Progenitor cell of endocrine pancreas (in vitro differentiated cells): ENCODE measurements at regions not wholly inside any gene's neighbourhood (a gene's known extent, or its start where the extent isn't known, plus 50 kb on each side); places are given as distances from the start of the nearest gene placed in this dataset.
"Not testable (repeated sequence)": the region's sequence is repeated elsewhere in the genome, so short reads cannot be mapped to it uniquely, and the experiment has no call there.

ENCODE experiments used
- DNase-seq: peaks from one replicate; pipeline ENCODE4 v3.0.0; 2021; ENCODE audit warnings: low spot score; ENCODE audit not compliant: unreplicated experiment
- H3K27ac Mint-ChIP-seq: 2 replicates; pipeline ENCODE4 v1.8.0; 2021; ENCODE audit warnings: mild to moderate bottlenecking, moderate library complexity, mixed read lengths
- H3K27me3 Mint-ChIP-seq: 2 replicates; pipeline ENCODE4 v1.8.0; 2021; ENCODE audit warnings: mixed read lengths
- H3K36me3 Mint-ChIP-seq: 2 replicates; pipeline ENCODE4 v1.8.0; 2022; ENCODE audit warnings: mixed read lengths; ENCODE audit not compliant: insufficient read depth
- H3K4me1 Mint-ChIP-seq: 2 replicates; pipeline ENCODE4 v1.8.0; 2021; ENCODE audit warnings: low read depth, mixed read lengths
- H3K4me3 Mint-ChIP-seq: 2 replicates; pipeline ENCODE4 v1.8.0; 2021; ENCODE audit warnings: low read depth, mild to moderate bottlenecking, moderate library complexity, mixed read lengths
- H3K9me3 Mint-ChIP-seq: 2 replicates; pipeline ENCODE4 v1.8.0; 2021; ENCODE audit warnings: low read depth, mixed read lengths
- TF ChIP-seq, protein P1 (sequence below): fragments of 200-600 bp; sonication (generic); IDR thresholded peaks from one replicate; pipeline ENCODE4 v1.5.0; 2021; ENCODE audit warnings: antibody characterized with exemption, mild to moderate bottlenecking; ENCODE audit not compliant: unreplicated experiment

DNA sequence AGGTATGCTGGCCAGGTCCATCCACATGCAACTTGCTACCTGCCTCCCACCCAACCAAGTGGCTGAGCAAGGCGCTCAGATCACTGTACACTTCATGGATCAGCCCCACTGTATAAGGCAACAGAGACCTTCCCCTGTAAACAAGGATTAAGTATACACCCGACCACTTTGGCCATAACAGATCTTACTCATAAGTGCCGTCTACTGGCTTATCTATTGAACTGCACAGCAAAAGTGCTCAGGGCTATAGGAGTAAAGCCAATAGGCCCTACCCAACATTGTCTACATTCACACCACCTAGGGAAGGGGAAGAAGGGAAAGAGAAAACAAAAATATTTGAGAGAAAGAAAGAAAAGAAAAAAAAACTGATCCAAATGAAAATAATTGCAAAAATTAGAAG is 663.9 kb upstream of the LRRTM1 start:
- no peak overlapping the region for H3K4me3 Mint-ChIP-seq
- peaks cover 2% of the 10 kb centered on the region for H3K36me3 Mint-ChIP-seq
- H3K27me3 Mint-ChIP-seq = no peaks in the 10 kb centered on the region
- H3K4me1 Mint-ChIP-seq = no peaks in the 10 kb centered on the region
- peaks cover 28% of the 10 kb centered on the region for H3K9me3 Mint-ChIP-seq
- no peak for DNase-seq
- TF ChIP-seq, protein P1, sequence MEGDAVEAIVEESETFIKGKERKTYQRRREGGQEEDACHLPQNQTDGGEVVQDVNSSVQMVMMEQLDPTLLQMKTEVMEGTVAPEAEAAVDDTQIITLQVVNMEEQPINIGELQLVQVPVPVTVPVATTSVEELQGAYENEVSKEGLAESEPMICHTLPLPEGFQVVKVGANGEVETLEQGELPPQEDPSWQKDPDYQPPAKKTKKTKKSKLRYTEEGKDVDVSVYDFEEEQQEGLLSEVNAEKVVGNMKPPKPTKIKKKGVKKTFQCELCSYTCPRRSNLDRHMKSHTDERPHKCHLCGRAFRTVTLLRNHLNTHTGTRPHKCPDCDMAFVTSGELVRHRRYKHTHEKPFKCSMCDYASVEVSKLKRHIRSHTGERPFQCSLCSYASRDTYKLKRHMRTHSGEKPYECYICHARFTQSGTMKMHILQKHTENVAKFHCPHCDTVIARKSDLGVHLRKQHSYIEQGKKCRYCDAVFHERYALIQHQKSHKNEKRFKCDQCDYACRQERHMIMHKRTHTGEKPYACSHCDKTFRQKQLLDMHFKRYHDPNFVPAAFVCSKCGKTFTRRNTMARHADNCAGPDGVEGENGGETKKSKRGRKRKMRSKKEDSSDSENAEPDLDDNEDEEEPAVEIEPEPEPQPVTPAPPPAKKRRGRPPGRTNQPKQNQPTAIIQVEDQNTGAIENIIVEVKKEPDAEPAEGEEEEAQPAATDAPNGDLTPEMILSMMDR = no peak
- no peak overlapping the region for H3K27ac Mint-ChIP-seq

DNA sequence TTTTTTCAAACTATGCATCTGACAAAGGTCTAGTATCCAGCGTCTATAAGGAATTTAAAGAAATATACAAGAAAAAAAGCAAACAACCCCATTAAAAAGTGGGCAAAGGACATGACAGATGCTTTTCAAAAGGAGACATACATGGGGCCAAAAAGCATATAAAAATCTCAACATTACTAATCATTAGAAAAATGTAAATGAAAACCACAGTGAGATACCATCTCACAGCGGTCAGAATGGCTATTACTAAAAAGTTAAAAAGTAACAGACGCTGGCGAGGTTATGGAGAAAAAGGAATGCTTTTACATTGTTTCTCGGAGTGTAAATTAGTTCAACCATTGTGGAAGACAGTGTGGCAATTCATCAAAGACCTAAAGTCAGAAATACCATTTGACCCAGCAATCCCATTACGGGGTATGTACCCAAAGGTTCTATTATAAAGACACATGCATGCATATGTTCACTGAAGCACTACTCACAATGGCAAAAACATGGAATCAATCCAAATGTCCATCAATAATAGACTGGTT is 643.1 kb upstream of the LRRTM1 start:
- no peak overlapping the region for H3K4me3 Mint-ChIP-seq
- H3K4me1 Mint-ChIP-seq = peaks cover 2% of the 10 kb centered on the region
- TF ChIP-seq, protein P1 = no peak
- no peak overlapping the region for H3K27ac Mint-ChIP-seq
- no peaks in the 10 kb centered on the region for H3K9me3 Mint-ChIP-seq
- H3K27me3 Mint-ChIP-seq = no peaks in the 10 kb centered on the region
- no peaks in the 10 kb centered on the region for H3K36me3 Mint-ChIP-seq
- no peak for DNase-seq

DNA sequence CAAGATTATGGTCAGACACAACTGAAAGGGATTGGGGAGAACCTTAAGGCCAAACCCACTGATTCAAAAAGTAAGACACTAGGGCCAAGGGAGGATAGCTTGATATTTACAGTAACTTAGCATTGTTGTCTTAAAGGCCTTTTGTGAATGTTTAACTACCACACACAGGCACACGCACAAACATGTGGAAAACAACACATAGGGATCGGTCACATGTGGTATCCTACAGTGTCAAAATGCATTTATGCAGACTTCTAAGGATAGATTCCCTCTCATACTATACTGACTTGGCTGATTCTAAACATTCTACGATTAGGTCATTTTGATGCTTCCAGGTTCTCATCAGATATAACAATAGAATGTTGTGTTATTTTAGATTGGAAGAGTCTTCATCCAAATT is 638.9 kb upstream of the LRRTM1 start:
- H3K27me3 Mint-ChIP-seq = no peaks in the 10 kb centered on the region
- peaks cover 2% of the 10 kb centered on the region for H3K4me1 Mint-ChIP-seq
- TF ChIP-seq, protein P1 = no peak
- H3K9me3 Mint-ChIP-seq = no peaks in the 10 kb centered on the region
- no peaks in the 10 kb centered on the region for H3K36me3 Mint-ChIP-seq
- no peak for DNase-seq
- no peak overlapping the region for H3K4me3 Mint-ChIP-seq
- H3K27ac Mint-ChIP-seq = no peak overlapping the region

DNA sequence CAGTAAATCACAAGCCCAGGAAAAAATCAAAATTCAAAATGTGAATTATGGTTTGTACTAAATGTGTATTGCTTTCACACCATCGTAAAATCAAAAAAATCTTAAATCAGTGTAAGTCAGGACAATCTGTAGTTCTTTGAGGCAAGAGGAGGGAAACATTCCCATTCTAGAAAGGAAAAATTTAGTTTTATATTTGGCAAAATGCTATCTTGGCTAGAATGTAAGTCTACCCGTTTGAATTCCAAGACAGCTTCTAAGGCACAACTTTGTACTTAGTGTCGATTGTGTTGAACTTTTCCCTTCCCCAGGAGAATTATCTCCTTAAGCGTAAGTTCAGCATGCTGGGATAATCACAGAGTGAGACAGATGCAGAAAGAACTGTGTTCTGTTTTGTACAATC is 638.2 kb upstream of the LRRTM1 start:
- Mint-ChIP-seq H3K27me3 (no peaks in the 10 kb centered on the region), H3K27ac (no peak overlapping the region)

DNA sequence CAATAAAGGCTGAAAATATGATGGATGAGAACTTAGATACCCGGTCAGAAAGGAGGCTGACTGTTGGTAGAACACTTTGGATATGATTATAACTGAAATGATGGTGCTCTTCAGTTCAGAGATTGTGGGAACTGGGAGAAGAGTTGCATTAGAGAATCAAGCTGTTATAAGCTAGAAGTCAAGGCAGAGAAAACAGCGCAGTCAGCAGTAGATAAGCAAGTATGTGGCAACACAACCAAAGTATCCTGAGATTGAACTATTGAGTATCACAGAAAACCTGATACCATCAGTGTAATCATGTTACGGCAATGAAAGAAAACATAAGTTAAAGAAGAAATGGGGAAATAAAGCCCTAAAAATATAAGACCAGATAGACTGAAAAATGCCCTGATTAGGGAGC is 633.9 kb upstream of the LRRTM1 start:
- H3K9me3 Mint-ChIP-seq = peaks cover 4% of the 10 kb centered on the region
- no peak for DNase-seq
- no peaks in the 10 kb centered on the region for H3K27me3 Mint-ChIP-seq
- no peak overlapping the region for H3K27ac Mint-ChIP-seq
- H3K36me3 Mint-ChIP-seq = no peaks in the 10 kb centered on the region
- TF ChIP-seq, protein P1 = no peak
- H3K4me3 Mint-ChIP-seq = no peak overlapping the region
- H3K4me1 Mint-ChIP-seq = no peaks in the 10 kb centered on the region

More for the DNA sequence above, 638.2 kb upstream of the LRRTM1 start:
- H3K36me3 Mint-ChIP-seq = no peaks in the 10 kb centered on the region
- TF ChIP-seq, protein P1 = no peak
- no peaks in the 10 kb centered on the region for H3K9me3 Mint-ChIP-seq
- no peak for DNase-seq
- peaks cover 2% of the 10 kb centered on the region for H3K4me1 Mint-ChIP-seq
- no peak overlapping the region for H3K4me3 Mint-ChIP-seq

DNA sequence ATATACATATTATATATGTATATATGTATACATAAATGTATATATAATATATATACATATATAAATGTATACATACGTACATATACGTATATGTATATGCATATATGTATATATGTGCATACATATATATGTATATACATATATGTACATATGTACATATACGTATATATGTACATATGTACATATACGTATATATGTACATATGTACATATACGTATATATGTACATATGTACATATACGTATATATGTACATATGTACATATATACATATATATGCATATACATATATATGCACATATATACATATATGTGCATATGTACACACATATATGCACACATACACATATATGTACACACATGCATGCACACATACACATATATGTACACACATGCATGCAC is 627.3 kb upstream of the LRRTM1 start:
- H3K9me3 Mint-ChIP-seq = peaks cover 26% of the 10 kb centered on the region
- H3K4me3 Mint-ChIP-seq, H3K4me1 Mint-ChIP-seq, H3K27me3 Mint-ChIP-seq, H3K36me3 Mint-ChIP-seq, DNase-seq, H3K27ac Mint-ChIP-seq: not testable (repeated sequence)
